ENCODE measurements at regions not wholly inside any gene's neighbourhood (a gene's known extent, or its start where the extent isn't known, plus 50 kb on each side); places are given as distances from the start of the nearest gene placed in this dataset.

GRCh38 chr5:135628771-135629563 lies 50.2 kb upstream of the CXCL14 start:
- no peak for TF ChIP-seq CTCF (IDR thresholded peaks at IDR 0.05; ENCODE audit: low read depth, low read length)
- no peak overlapping the region for H3K4me3 ChIP-seq (replicated peaks in 1 of 2; ENCODE audit: low read depth in 2 of 2, low read length in 2 of 2)
- DNase-seq (ENCODE audit: low read depth in 2 of 2) = no peak

Measured in cardiac fibroblast (primary cell).